Stomach smooth muscle (tissue), 2 donors: ENCODE measurements at regions not wholly inside any gene's neighbourhood (a gene's known extent, or its start where the extent isn't known, plus 50 kb on each side); places are given as distances from the start of the nearest gene placed in this dataset.

Experiments used
- H3K27ac ChIP-seq: one replicate; pipeline ENCODE4 v1.7.0; 2013; ENCODE audit warnings: mild to moderate bottlenecking, low read length, inconsistent platforms
- H3K27me3 ChIP-seq, 2 donors: one replicate each; pipeline ENCODE4 v1.7.0; 2013; ENCODE audit warnings: low read length in 2 of 2; ENCODE audit not compliant: insufficient read depth in 2 of 2, control insufficient read depth in 1 of 2
- H3K36me3 ChIP-seq, 2 donors: one replicate each; pipeline ENCODE4 v1.7.0; 2013; ENCODE audit warnings: low read length in 2 of 2; ENCODE audit not compliant: control insufficient read depth in 2 of 2, insufficient read depth in 2 of 2
- H3K4me1 ChIP-seq: one replicate; pipeline ENCODE4 v1.7.0; 2013; ENCODE audit warnings: low read length; ENCODE audit not compliant: control insufficient read depth, insufficient read depth
- H3K4me3 ChIP-seq, 2 donors: one replicate each; pipeline ENCODE4 v1.7.0; 2013; ENCODE audit warnings: low read length in 2 of 2
- H3K9ac ChIP-seq, 2 donors: one replicate each; pipeline ENCODE4 v1.7.0; 2013; ENCODE audit warnings: low read length in 2 of 2, mild to moderate bottlenecking in 1 of 2
- H3K9me3 ChIP-seq, 2 donors: one replicate each; pipeline ENCODE4 v1.7.0; 2013; ENCODE audit warnings: low read length in 2 of 2; ENCODE audit not compliant: control insufficient read depth in 2 of 2
- donor health status: healthy.
- donor health status: Pancreatic carcinoma.

- Histone ChIP-seq H3K9me3 (no peaks in the 10 kb centered on the region), H3K9ac (no peak overlapping the region), H3K4me1 (peaks cover 10% of the 10 kb centered on the region), H3K4me3 (no peak overlapping the region), H3K36me3 (no peaks in the 10 kb centered on the region), H3K27me3 (no peaks in the 10 kb centered on the region), H3K27ac (no peak overlapping the region)
These were observed 303.0 kb upstream of the HDAC4 start for GRCh38 chr2:239703834-239704233.

- H3K9ac ChIP-seq, result no peak overlapping the region
- peaks cover 1% of the 10 kb centered on the region for H3K4me1 ChIP-seq
- H3K27me3 ChIP-seq, result no peaks in the 10 kb centered on the region
- H3K4me3 ChIP-seq, result no peak overlapping the region
- no peaks in the 10 kb centered on the region for H3K36me3 ChIP-seq
- no peaks in the 10 kb centered on the region for H3K9me3 ChIP-seq
- no peak overlapping the region for H3K27ac ChIP-seq
These were observed 300.0 kb upstream of the HDAC4 start for GRCh38 chr2:239700686-239701345.

- H3K4me1 ChIP-seq, result no peaks in the 10 kb centered on the region
These were observed 296.8 kb upstream of the HDAC4 start for GRCh38 chr2:239697399-239698164.

GRCh38 chr2:239696559-239697207, 295.9 kb upstream of the HDAC4 start:
- no peak overlapping the region for H3K27ac ChIP-seq
- no peak overlapping the region for H3K9ac ChIP-seq
- H3K4me3 ChIP-seq, result no peak overlapping the region
- H3K4me1 ChIP-seq, result no peaks in the 10 kb centered on the region
- H3K9me3 ChIP-seq, result no peaks in the 10 kb centered on the region
- peaks cover 0 to 2% of the 10 kb centered on the region in 2 donors for H3K27me3 ChIP-seq
- no peaks in the 10 kb centered on the region for H3K36me3 ChIP-seq

More at GRCh38 chr2:239697399-239698164, 296.8 kb upstream of the HDAC4 start:
- H3K9me3 ChIP-seq, result no peaks in the 10 kb centered on the region
- no peak overlapping the region for H3K4me3 ChIP-seq
- no peaks in the 10 kb centered on the region for H3K36me3 ChIP-seq
- no peak overlapping the region for H3K9ac ChIP-seq
- peaks cover 0 to 2% of the 10 kb centered on the region in 2 donors for H3K27me3 ChIP-seq
- no peak overlapping the region for H3K27ac ChIP-seq

GRCh38 chr2:239695728-239696240, 295.0 kb upstream of the HDAC4 start:
- peaks cover 0 to 2% of the 10 kb centered on the region in 2 donors for H3K27me3 ChIP-seq
- no peaks in the 10 kb centered on the region for H3K9me3 ChIP-seq
- no peaks in the 10 kb centered on the region for H3K4me1 ChIP-seq
- H3K9ac ChIP-seq, result no peak overlapping the region
- no peak overlapping the region for H3K27ac ChIP-seq
- no peaks in the 10 kb centered on the region for H3K36me3 ChIP-seq
- H3K4me3 ChIP-seq, result no peak overlapping the region

- Histone ChIP-seq H3K36me3 (no peaks in the 10 kb centered on the region), H3K4me3 (no peak overlapping the region)
These were observed 294.4 kb upstream of the HDAC4 start for GRCh38 chr2:239695106-239695727.

GRCh38 chr2:239694487-239694886, 293.7 kb upstream of the HDAC4 start:
- H3K9me3 ChIP-seq, result no peaks in the 10 kb centered on the region
- no peaks in the 10 kb centered on the region for H3K36me3 ChIP-seq
- H3K27ac ChIP-seq, result no peak overlapping the region
- peaks cover 0 to 2% of the 10 kb centered on the region in 2 donors for H3K27me3 ChIP-seq
- H3K4me1 ChIP-seq, result no peaks in the 10 kb centered on the region
- H3K4me3 ChIP-seq, result no peak overlapping the region
- H3K9ac ChIP-seq, result no peak overlapping the region

More at GRCh38 chr2:239695106-239695727, 294.4 kb upstream of the HDAC4 start:
- Histone ChIP-seq H3K27me3 (peaks cover 0 to 2% of the 10 kb centered on the region in 2 donors), H3K4me1 (no peaks in the 10 kb centered on the region), H3K9ac (no peak overlapping the region), H3K27ac (no peak overlapping the region), H3K9me3 (no peaks in the 10 kb centered on the region)

- Histone ChIP-seq H3K27me3 (peaks cover 0 to 2% of the 10 kb centered on the region in 2 donors), H3K27ac (no peak overlapping the region), H3K36me3 (no peaks in the 10 kb centered on the region), H3K9me3 (no peaks in the 10 kb centered on the region), H3K4me3 (no peak overlapping the region), H3K9ac (no peak overlapping the region), H3K4me1 (no peaks in the 10 kb centered on the region)
These were observed 293.1 kb upstream of the HDAC4 start for GRCh38 chr2:239693761-239694415.

GRCh38 chr2:239693330-239693729, 292.5 kb upstream of the HDAC4 start:
- H3K4me3 ChIP-seq, result no peak overlapping the region
- no peak overlapping the region for H3K27ac ChIP-seq

GRCh38 chr2:239692919-239693318, 292.1 kb upstream of the HDAC4 start:
- no peak overlapping the region for H3K4me3 ChIP-seq
- H3K27ac ChIP-seq, result no peak overlapping the region
- no peak overlapping the region for H3K9ac ChIP-seq
- no peaks in the 10 kb centered on the region for H3K4me1 ChIP-seq
- H3K27me3 ChIP-seq, result peaks cover 0 to 2% of the 10 kb centered on the region in 2 donors
- H3K36me3 ChIP-seq, result no peaks in the 10 kb centered on the region
- no peaks in the 10 kb centered on the region for H3K9me3 ChIP-seq

More at GRCh38 chr2:239693330-239693729, 292.5 kb upstream of the HDAC4 start:
- Histone ChIP-seq H3K9me3 (no peaks in the 10 kb centered on the region), H3K36me3 (no peaks in the 10 kb centered on the region), H3K4me1 (no peaks in the 10 kb centered on the region), H3K27me3 (peaks cover 0 to 2% of the 10 kb centered on the region in 2 donors), H3K9ac (no peak overlapping the region)
